Loucy (cell line): ENCODE measurements at regions not wholly inside any gene's neighbourhood (a gene's known extent, or its start where the extent isn't known, plus 50 kb on each side); places are given as distances from the start of the nearest gene placed in this dataset.

Experiments used
- EZH2phosphoT487 ChIP-seq: fragments of 200-600 bp; IDR thresholded peaks from 2 replicates; pipeline ENCODE4 v1.6.1; 2018; ENCODE audit warnings: antibody characterized with exemption, mild to moderate bottlenecking, moderate library complexity, borderline replicate concordance
- TF ChIP-seq, protein P1 (sequence below): fragments of 200-600 bp; sonication (generic); conservative IDR thresholded peaks from 2 replicates; pipeline ENCODE4 v1.5.1; 2014; ENCODE audit warnings: mild to moderate bottlenecking, antibody characterized with exemption, low read length

DNA sequence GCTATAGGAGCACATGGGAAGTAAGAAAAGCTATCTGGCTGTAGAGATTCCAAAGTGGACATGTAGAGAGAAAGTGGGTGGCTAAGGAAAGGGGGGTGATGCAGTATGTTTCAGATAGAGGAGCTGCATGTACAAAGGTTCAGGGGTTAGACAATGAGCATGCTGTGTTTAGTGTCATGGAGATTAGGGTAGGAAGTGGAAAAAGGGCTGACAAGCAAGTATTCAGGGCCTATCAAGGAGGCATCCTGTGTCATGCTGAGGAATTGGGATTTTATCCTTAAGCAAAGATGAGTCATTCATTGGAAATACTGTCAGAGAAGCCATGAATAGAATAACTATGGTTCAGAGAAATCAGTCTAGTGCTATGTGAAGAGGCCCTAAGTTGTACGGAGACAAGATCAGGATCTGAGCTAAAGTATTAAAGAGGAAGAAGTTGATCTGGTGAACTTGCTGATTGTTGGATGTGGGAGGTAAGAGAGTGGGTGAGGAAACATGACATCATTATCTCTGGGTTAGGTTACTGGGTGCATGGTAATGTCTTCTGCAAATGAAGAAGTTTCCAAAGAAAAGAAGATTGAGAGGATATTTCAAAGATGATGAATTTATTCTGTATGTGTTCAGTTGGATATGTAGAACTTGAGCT is 176.7 kb upstream of the GOLIM4 start:
- TF ChIP-seq EZH2phosphoT487, result no peak
- TF ChIP-seq, protein P1, sequence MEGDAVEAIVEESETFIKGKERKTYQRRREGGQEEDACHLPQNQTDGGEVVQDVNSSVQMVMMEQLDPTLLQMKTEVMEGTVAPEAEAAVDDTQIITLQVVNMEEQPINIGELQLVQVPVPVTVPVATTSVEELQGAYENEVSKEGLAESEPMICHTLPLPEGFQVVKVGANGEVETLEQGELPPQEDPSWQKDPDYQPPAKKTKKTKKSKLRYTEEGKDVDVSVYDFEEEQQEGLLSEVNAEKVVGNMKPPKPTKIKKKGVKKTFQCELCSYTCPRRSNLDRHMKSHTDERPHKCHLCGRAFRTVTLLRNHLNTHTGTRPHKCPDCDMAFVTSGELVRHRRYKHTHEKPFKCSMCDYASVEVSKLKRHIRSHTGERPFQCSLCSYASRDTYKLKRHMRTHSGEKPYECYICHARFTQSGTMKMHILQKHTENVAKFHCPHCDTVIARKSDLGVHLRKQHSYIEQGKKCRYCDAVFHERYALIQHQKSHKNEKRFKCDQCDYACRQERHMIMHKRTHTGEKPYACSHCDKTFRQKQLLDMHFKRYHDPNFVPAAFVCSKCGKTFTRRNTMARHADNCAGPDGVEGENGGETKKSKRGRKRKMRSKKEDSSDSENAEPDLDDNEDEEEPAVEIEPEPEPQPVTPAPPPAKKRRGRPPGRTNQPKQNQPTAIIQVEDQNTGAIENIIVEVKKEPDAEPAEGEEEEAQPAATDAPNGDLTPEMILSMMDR, result no peak
